HCT116 (cell line): ENCODE measurements at regions not wholly inside any gene's neighbourhood (a gene's known extent, or its start where the extent isn't known, plus 50 kb on each side); places are given as distances from the start of the nearest gene placed in this dataset.
"Not testable (repeated sequence)": the region's sequence is repeated elsewhere in the genome, so short reads cannot be mapped to it uniquely, and the experiment has no call there.

ENCODE experiments used
- ATAC-seq: fragments of 200-7000 bp; cut with Tn5 transposase; 2 replicates; pipeline ENCODE4 v1.9.1; 2020; ENCODE audit warnings: mild to moderate bottlenecking, moderate library complexity
- BruUV-seq: library from RNA; stranded (reverse); fragments of 400-500 nt; replicated peaks from 2 replicates; lab custom pipeline; 2021; lab: Mats Ljungman, UMichigan
- CTCF ChIA-PET: fragments of 300-600 bp; sonication (Branson Sonifier 250); formaldehyde crosslinking; loops from one replicate; lab custom pipeline; 2021; ENCODE audit warnings: antibody characterized with exemption; lab: Charles Lee
- POLR2A ChIA-PET: fragments of 300-600, 350-600 bp; sonication (Branson Sonifier 250); formaldehyde crosslinking; loops from one replicate; lab custom pipeline; 2021; ENCODE audit warnings: antibody characterized with exemption; lab: Charles Lee
- RAD21 ChIA-PET, 2 experiments: fragments of 300-600 bp; sonication (Branson Sonifier 250); formaldehyde crosslinking; loops; one replicate each; lab custom pipeline; 2023; ENCODE audit warnings: low total read pairs in 2 of 2; ENCODE audit not compliant: uncharacterized antibody in 2 of 2, unreplicated experiment in 2 of 2, low non-redundant PET in 1 of 2; lab: Charles Lee
- DNase-seq: peaks from one replicate; pipeline ENCODE4 v3.0.0-alpha.2; 2010; ENCODE audit warnings: low read depth, low spot score
- H2AFZ ChIP-seq: fragments of 200-600 bp; shearing (Covaris generic), sonication (generic); 2 replicates; pipeline ENCODE4 v1.6.1; 2017; ENCODE audit warnings: low read depth, mixed run types, mixed read lengths, antibody characterized with exemption, low read length; ENCODE audit not compliant: poor library complexity, severe bottlenecking
- H3K27ac ChIP-seq: 2 replicates; pipeline ENCODE4 v1.5.1; 2012; ENCODE audit warnings: low read depth, low read length
- H3K27me3 ChIP-seq: fragments of 200-600 bp; sonication (generic); 2 replicates; pipeline ENCODE4 v1.6.1; 2016; ENCODE audit warnings: mixed run types, low read length, mixed read lengths; ENCODE audit not compliant: insufficient read depth
- H3K36me3 ChIP-seq, 2 experiments: fragments of 200-500 bp in 1 of 2; fragments of 200-600 bp in 1 of 2; sonication (Bioruptor generic) in 1 of 2; sonication (generic) in 1 of 2; 2 replicates each; pipeline versions ENCODE4 v1.5.1 to v1.6.1; 2014 to 2016; ENCODE audit warnings: low read length in 2 of 2, inconsistent platforms in 1 of 2, mixed read lengths in 1 of 2, mixed run types in 1 of 2; ENCODE audit not compliant: insufficient read depth in 2 of 2, control insufficient read depth in 1 of 2
- H3K4me1 ChIP-seq, 2 experiments: fragments of 200-600 bp in 1 of 2; sonication (generic) in 1 of 2; 2 replicates each; pipeline versions ENCODE4 v1.5.1 to v1.6.1; 2012 to 2017; ENCODE audit warnings: low read length in 2 of 2, inconsistent platforms in 1 of 2, mild to moderate bottlenecking in 1 of 2, mixed read lengths in 1 of 2, mixed run types in 1 of 2, moderate library complexity in 1 of 2; ENCODE audit not compliant: insufficient read depth in 2 of 2, control insufficient read depth in 1 of 2
- H3K4me2 ChIP-seq: fragments of 200-600 bp; sonication (generic); 2 replicates; pipeline ENCODE4 v1.6.1; 2017; ENCODE audit warnings: mixed run types, low read length, mixed read lengths
- H3K4me3 ChIP-seq, 2 experiments: fragments of 200-600 bp in 1 of 2; sonication (generic) in 1 of 2; replicated peaks in 1 of 2; 2 replicates each; pipeline ENCODE4 v1.5.1; 2011 to 2016; ENCODE audit warnings: low read length in 2 of 2, control low read depth in 1 of 2, low read depth in 1 of 2, mild to moderate bottlenecking in 1 of 2, mixed read lengths in 1 of 2, mixed run types in 1 of 2
- H3K79me2 ChIP-seq: fragments of 200-600 bp; sonication (generic); 2 replicates; pipeline ENCODE4 v1.6.1; 2017; ENCODE audit warnings: mild to moderate bottlenecking, mixed run types, low read length, moderate library complexity, mixed read lengths; ENCODE audit not compliant: insufficient read depth
- H3K9ac ChIP-seq: fragments of 200-600 bp; sonication (generic); 2 replicates; pipeline ENCODE4 v1.6.1; 2016; ENCODE audit warnings: low read length, mixed read lengths
- H3K9me2 ChIP-seq: fragments of 200-600 bp; sonication (generic), shearing (Covaris generic); 2 replicates; pipeline ENCODE4 v1.6.1; 2017; ENCODE audit warnings: mixed run types, mild to moderate bottlenecking, moderate library complexity; ENCODE audit not compliant: insufficient read depth
- H3K9me3 ChIP-seq, 2 experiments: fragments of 200-500 bp in 1 of 2; fragments of 200-600 bp in 1 of 2; sonication (Bioruptor generic) in 1 of 2; sonication (generic) in 1 of 2; 2 replicates each; pipeline ENCODE4 v1.6.1; 2014 to 2017; ENCODE audit warnings: low read length in 2 of 2, mixed read lengths in 2 of 2, inconsistent platforms in 1 of 2, low read depth in 1 of 2, mild to moderate bottlenecking in 1 of 2, mixed run types in 1 of 2, moderate library complexity in 1 of 2; ENCODE audit not compliant: control insufficient read depth in 1 of 2, insufficient read depth in 1 of 2
- H4K20me1 ChIP-seq: fragments of 200-600 bp; sonication (generic), shearing (Covaris generic); 2 replicates; pipeline ENCODE4 v1.6.1; 2017; ENCODE audit warnings: mixed run types, mild to moderate bottlenecking, moderate library complexity; ENCODE audit not compliant: insufficient read depth
- EGR1 ChIP-seq: IDR thresholded peaks from 2 replicates; pipeline ENCODE4 v1.6.1; 2012; ENCODE audit warnings: low read depth
- FOSL1 ChIP-seq: IDR thresholded peaks from 2 replicates; pipeline ENCODE4 v1.6.1; 2012; ENCODE audit warnings: low read depth
- REST ChIP-seq: IDR thresholded peaks from 2 replicates; pipeline ENCODE4 v1.6.1; 2012; ENCODE audit warnings: low read depth
- SIN3A ChIP-seq: IDR thresholded peaks from 2 replicates; pipeline ENCODE4 v1.6.1; 2012; ENCODE audit warnings: low read depth
- YY1 ChIP-seq: IDR thresholded peaks from 2 replicates; pipeline ENCODE4 v1.6.1; 2011; ENCODE audit warnings: low read length, low read depth, moderate library complexity, mild to moderate bottlenecking; ENCODE audit not compliant: insufficient replicate concordance; ENCODE audit errors: extremely low read depth
- intact Hi-C: fragments of 100-400 bp; cut with micrococcal nuclease; formaldehyde crosslinking; loops from 2 replicates; pipeline ENCODE4 v1.10.0; 2022

GRCh38 chr13:38223089-38223488, 126.6 kb upstream of the UFM1 start (continued):
- no peak for TF ChIP-seq REST
- TF ChIP-seq FOSL1, result no peak
- no peak for TF ChIP-seq SIN3A
- TF ChIP-seq YY1, result no peak
- TF ChIP-seq EGR1, result no peak

- H3K27me3 ChIP-seq, H3K36me3 ChIP-seq, H3K4me2 ChIP-seq, H4K20me1 ChIP-seq, H3K4me1 ChIP-seq, BruUV-seq, DNase-seq, POLR2A ChIA-PET, CTCF ChIA-PET, H3K9me2 ChIP-seq, intact Hi-C loops, H3K27ac ChIP-seq, ATAC-seq, H3K79me2 ChIP-seq, H3K9ac ChIP-seq, H3K4me3 ChIP-seq, H2AFZ ChIP-seq, RAD21 ChIA-PET: not testable (repeated sequence)
- peaks cover 5 to 28% of the 10 kb centered on the region in 2 experiments; a peak in 3 of 4 replicates for H3K9me3 ChIP-seq
Observed at GRCh38 chr13:38221120-38221519, 128.5 kb upstream of the UFM1 start.
